ENCODE measurements at regions not wholly inside any gene's neighbourhood (a gene's known extent, or its start where the extent isn't known, plus 50 kb on each side); places are given as distances from the start of the nearest gene placed in this dataset.
"Not testable (repeated sequence)": the region's sequence is repeated elsewhere in the genome, so short reads cannot be mapped to it uniquely, and the experiment has no call there.

- DNase-seq (ENCODE audit: low read depth in 3 of 3), result no peak
These were observed 247.3 kb downstream of the TTC32 start for GRCh38 chr2:19654310-19655090.

DNA sequence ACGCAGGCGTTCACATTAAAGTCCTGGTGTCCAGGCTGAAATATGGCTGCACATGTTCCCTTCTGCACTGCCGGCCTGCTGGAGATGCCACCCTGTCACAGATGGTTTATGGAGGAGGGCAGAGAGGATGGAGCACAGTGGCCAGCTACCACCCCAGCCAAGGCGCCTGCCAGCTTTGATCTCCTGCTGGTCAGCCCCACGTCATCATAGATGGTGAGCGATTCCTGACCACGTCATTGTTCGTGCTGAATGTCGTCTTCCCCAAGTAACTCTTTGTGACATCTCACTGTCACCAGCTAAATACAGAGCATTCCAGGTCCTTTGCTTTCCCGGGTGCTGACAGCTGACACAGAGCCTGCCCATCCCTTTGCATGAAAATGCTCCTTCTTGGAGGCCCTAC, 248.3 kb downstream of the TTC32 start:
- no peak for DNase-seq (ENCODE audit: low read depth in 3 of 3)

GRCh38 chr2:19652811-19653210, 249.0 kb downstream of the TTC32 start:
- no peak for DNase-seq (ENCODE audit: low read depth in 3 of 3)

DNA sequence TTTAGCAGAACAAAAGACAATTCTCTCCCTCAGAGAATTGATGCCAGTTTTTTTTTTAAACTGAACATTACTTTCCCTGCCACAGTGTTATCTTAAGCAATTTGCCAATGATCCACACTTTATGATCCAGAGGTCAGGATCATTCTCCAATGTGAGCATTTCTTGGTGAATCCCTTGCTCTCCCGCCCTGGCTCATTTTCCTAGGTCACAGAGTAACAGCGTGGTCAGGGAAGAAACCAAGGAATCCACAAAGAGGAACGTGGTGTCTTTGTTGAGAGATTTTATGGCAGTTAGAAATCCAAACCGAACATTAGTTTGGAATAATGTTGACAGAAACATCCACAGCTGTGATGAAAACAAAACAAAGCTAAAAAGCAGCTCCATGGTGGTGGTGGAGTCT, 250.3 kb downstream of the TTC32 start:
- no peak for DNase-seq (ENCODE audit: low read depth in 3 of 3)

DNA sequence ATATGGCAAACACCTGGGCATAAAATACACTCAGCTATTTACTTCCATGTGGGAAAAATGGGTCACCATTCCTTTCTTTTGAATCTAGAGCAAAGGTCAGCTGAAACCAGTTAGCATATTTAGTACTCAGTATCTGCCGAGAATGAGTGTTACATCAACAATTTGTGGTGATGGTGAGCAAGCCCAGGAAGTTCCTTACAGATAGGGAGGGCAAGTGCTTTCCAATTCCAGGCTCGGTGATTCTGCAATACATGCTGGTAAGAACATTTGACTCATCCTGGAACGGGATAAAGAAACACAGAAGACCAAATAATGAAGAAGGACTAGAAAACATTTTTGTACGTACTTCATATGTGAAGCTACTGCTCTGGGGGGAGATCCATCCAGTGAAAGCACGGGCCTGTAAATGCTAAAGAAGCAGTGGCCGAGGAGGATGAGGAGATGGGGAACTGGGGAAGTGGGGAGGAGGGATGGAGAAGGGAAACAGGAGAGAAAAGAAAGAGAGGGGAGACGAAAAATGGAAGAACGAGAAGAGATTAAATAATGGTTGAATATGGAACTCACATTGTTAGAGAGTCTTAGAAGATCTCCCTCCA, 251.9 kb downstream of the TTC32 start:
- no peak for DNase-seq (ENCODE audit: low read depth in 3 of 3)

DNA sequence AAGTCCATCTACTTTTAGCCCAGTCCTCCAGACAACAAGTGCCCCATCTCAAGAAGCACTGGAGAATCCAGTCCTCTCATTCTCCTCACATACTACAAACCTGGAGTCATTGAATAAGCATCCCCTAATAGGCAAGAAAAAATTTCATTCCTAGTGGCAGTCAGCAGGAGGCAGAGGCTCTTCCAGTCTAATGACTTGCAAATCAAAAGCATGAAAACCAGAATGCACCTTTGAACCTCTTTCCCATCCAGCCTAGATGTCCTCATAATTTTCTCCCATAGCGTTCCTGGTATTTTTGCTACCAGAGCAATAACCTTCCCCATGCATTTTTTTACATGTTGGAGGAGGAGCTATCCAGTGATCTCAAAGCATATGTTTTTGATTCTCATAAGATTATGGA, 252.6 kb downstream of the TTC32 start:
- no peak for DNase-seq (ENCODE audit: low read depth in 3 of 3)

- no peak for DNase-seq (ENCODE audit: low read depth in 3 of 3)
These were observed 253.2 kb downstream of the TTC32 start for GRCh38 chr2:19648583-19648982.

- DNase-seq (ENCODE audit: low read depth in 3 of 3), result no peak
These were observed 254.8 kb downstream of the TTC32 start for GRCh38 chr2:19646987-19647386.

GRCh38 chr2:19644763-19645162, 257.0 kb downstream of the TTC32 start:
- no peak for DNase-seq (ENCODE audit: low read depth in 3 of 3)

GRCh38 chr2:19643117-19643518, 258.7 kb downstream of the TTC32 start:
- DNase-seq (ENCODE audit: low read depth in 3 of 3), result no peak

DNA sequence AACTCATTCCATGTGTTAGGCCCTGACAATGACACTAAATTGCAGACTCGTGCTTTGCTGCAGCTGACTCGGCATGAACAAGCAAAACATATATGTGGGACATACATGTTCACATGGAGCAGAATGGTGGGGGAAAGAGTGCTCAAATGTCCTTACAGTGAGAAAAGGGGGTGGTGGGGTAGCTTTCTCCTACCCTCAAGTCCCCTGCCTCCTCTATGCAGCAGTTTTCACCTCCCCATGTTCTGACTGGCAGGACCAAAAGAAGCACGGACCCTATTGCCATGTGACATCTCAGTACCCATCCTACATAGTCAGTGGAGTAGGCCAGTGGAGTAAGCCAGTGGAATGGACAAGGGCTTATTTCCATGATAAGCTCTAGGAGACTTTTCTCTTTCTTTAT, 259.3 kb downstream of the TTC32 start:
- no peak for DNase-seq (ENCODE audit: low read depth in 3 of 3)

DNA sequence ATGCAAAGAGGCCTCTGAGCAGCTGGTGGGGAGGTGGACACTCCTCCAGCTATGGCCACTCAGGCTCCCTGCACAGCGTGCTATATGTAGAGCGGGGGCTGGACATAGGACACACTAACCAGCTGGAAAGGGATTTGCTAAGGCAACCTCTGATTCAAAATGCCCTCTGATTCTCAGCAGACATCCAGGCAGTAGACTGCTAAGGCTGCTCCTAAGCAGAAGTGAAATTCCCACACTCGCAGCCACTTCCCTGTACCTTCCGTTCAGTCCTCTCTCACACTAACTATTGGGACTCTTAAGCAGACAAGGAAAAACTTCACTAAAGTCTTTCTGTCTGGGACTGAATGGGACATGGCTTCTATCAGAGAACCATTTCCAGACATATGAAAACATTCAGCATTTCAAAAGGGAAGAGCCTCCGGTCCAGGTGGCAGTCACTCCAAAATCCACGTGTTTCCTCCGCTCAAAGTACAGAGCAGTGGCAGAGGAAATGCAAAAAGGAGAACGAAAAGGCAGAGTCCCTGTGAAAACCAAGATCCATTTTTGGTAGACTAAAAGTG, 265.8 kb downstream of the TTC32 start:
- DNase-seq (ENCODE audit: low read depth in 3 of 3), result no peak

DNA sequence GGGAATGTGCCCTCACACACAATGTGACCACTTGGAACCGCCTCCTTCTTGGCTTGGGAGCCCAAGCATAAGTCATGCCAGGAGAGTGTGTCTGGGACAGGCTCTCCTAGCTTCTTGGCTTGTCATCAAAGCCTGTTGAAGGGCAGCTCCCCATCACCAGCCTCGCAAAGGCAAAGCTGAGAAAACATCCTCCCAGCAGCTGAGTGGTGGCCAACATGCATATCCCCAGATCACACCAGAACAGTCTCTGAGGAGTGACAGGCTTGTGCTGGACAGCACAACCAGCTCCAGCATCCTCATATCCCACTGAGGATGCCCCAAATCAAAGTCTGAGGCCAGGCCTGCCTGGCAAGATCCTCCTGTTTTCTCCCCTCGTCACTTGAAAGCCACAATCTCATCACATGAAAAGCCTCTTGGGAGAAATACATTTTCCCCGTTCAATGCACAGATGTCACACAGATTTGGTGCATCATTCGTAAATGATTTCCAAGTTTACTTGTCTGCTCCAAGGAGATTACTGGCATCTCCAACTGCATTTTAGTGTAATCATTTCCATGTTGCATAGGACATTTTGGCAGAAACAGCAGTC, 269.3 kb downstream of the TTC32 start:
- no peak for DNase-seq (ENCODE audit: low read depth in 3 of 3)

GRCh38 chr2:19631871-19632270, 269.9 kb downstream of the TTC32 start:
- DNase-seq (ENCODE audit: low read depth in 3 of 3), result no peak

- DNase-seq (ENCODE audit: low read depth in 3 of 3), result no peak
These were observed 270.9 kb downstream of the TTC32 start for GRCh38 chr2:19630921-19631320.

GRCh38 chr2:19627359-19627758, 268.9 kb upstream of the OSR1 start:
- DNase-seq (ENCODE audit: low read depth in 3 of 3), result no peak

GRCh38 chr2:19623488-19623887, 265.1 kb upstream of the OSR1 start:
- no peak for DNase-seq (ENCODE audit: low read depth in 3 of 3)

- no peak for DNase-seq (ENCODE audit: low read depth in 3 of 3)
These were observed 258.9 kb upstream of the OSR1 start for GRCh38 chr2:19617257-19617848.

- not testable (repeated sequence) for DNase-seq (ENCODE audit: low read depth in 3 of 3)
These were observed 257.0 kb upstream of the OSR1 start for GRCh38 chr2:19615402-19615801.

DNA sequence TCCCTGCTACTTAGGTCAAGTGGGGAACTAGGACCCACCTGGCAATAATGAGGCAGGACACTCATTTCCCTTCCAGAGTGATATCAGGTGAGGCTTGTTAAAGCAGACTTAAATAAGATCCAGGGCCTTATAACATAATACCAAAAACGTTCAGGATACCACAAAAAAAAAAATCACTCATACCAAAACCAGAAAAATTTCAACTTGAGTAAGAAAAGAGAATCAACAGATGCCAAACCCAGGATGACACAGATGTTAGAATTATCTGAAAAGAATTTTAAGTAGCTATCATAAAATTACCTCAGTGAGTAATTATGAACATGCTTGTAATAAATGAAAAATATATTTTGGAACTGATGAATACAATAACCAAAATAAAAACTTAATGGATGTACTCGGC, 255.6 kb upstream of the OSR1 start:
- DNase-seq (ENCODE audit: low read depth in 3 of 3), result no peak

DNA sequence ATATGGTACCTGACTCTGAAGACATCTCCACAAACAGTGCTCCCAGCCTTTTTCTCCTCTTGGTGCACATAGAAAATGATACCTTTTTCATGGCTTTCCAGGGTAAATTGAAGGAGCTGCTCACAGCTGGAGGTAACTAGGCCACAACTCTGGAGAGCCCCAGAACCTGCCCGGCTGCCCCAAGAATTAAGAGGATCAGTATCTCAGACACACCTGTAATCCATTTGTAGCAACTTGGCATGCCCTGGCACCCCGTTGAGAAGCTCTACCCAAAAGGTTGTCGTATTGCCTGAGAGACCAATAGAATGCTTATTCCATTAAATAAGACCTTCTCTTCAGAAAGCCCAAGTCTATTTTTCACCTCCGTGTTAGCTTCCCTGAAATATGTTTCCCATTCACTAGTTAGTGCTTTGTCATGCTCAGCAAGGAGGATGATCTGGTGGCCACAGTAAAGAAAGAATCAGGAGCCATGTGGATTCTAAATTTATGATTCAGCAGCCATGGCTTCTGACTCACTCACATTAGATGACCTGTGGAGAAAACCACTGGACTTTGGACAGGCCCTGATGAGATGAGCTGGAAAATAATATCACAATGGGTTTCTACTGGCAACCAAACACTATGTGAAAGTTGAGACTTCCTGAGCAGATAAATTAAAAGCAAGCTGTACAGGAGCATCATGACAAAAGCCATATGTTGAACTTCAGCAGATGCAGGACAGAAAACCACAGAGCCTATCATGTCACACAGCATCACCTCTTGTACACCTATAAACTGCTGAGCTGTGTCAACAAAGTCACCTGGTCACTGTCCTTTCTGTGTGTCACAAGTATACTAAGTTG, 253.3 kb upstream of the OSR1 start:
- DNase-seq (ENCODE audit: low read depth in 3 of 3), result no peak

GRCh38 chr2:19609266-19609665, 250.8 kb upstream of the OSR1 start:
- DNase-seq (ENCODE audit: low read depth in 3 of 3), result no peak

All from stimulated activated CD4-positive, alpha-beta T cell treated with anti-CD3 and anti-CD28 coated beads, TNF-alpha, amount 100 ng/mL, for 24 hours (primary cell).